CD4-positive, alpha-beta memory T cell (primary cell): ENCODE measurements at regions not wholly inside any gene's neighbourhood (a gene's known extent, or its start where the extent isn't known, plus 50 kb on each side); places are given as distances from the start of the nearest gene placed in this dataset.

Experiments used
- CTCF ChIA-PET: fragments of 350-600 bp; sonication (Branson Sonifier 250); formaldehyde crosslinking; loops from one replicate; lab custom pipeline; 2021; ENCODE audit warnings: inconsistent platforms; ENCODE audit not compliant: partially characterized antibody; lab: Charles Lee
- POLR2A ChIA-PET: fragments of 350-600 bp; sonication (Branson Sonifier 250); formaldehyde crosslinking; loops from one replicate; lab custom pipeline; 2021; ENCODE audit not compliant: partially characterized antibody; lab: Charles Lee
- DNase-seq, 5 donors: peaks; one replicate each; pipeline versions ENCODE4 v3.0.0 to v3.0.0-alpha.2; 2020 to 2022; ENCODE audit warnings: mixed read lengths in 1 of 5
- H3K27ac ChIP-seq: one replicate; pipeline ENCODE4 v1.7.0; 2013; ENCODE audit warnings: low read depth, low read length
- H3K27me3 ChIP-seq: 2 replicates; pipeline ENCODE4 v1.7.0; 2013; ENCODE audit warnings: mild to moderate bottlenecking, low read length, moderate library complexity; ENCODE audit not compliant: insufficient read depth
- H3K36me3 ChIP-seq: 2 replicates; pipeline ENCODE4 v1.7.0; 2013; ENCODE audit warnings: mild to moderate bottlenecking, low read length, moderate library complexity; ENCODE audit not compliant: insufficient read depth
- H3K4me1 ChIP-seq: 2 replicates; pipeline ENCODE4 v1.7.0; 2013; ENCODE audit warnings: mild to moderate bottlenecking, low read length, moderate library complexity; ENCODE audit not compliant: insufficient read depth
- H3K4me3 ChIP-seq, 2 donors: one replicate each; pipeline ENCODE4 v1.7.0; 2013; ENCODE audit warnings: low read length in 2 of 2, mild to moderate bottlenecking in 1 of 2
- H3K9me3 ChIP-seq, 2 donors: one replicate each; pipeline ENCODE4 v1.7.0; 2013; ENCODE audit warnings: low read length in 2 of 2, control low read depth in 1 of 2; ENCODE audit not compliant: control insufficient read depth in 1 of 2
- H3K27ac Mint-ChIP-seq, 7 donors: one replicate each; pipeline ENCODE4 v1.8.0; 2020 to 2021; ENCODE audit warnings: mixed read lengths in 7 of 7, mild to moderate bottlenecking in 6 of 7, inconsistent platforms in 3 of 7, moderate library complexity in 3 of 7
- H3K27me3 Mint-ChIP-seq, 2 donors: one replicate each; pipeline ENCODE4 v1.8.0; 2020 to 2021; ENCODE audit warnings: mixed read lengths in 2 of 2
- H3K36me3 Mint-ChIP-seq, 2 donors: one replicate each; pipeline ENCODE4 v1.8.0; 2020 to 2021; ENCODE audit warnings: mixed read lengths in 2 of 2, inconsistent platforms in 1 of 2, mild to moderate bottlenecking in 1 of 2
- H3K4me1 Mint-ChIP-seq, 4 donors: one replicate each; pipeline ENCODE4 v1.8.0; 2020 to 2021; ENCODE audit warnings: mixed read lengths in 4 of 4, mild to moderate bottlenecking in 1 of 4
- H3K4me3 Mint-ChIP-seq, 8 donors: one replicate each; pipeline ENCODE4 v1.8.0; 2020 to 2021; ENCODE audit warnings: mixed read lengths in 8 of 8, mild to moderate bottlenecking in 7 of 8, moderate library complexity in 6 of 8, inconsistent platforms in 3 of 8
- H3K9me3 Mint-ChIP-seq, 8 donors: one replicate each; pipeline ENCODE4 v1.8.0; 2020 to 2021; ENCODE audit warnings: mixed read lengths in 8 of 8, mild to moderate bottlenecking in 5 of 8, inconsistent platforms in 3 of 8, moderate library complexity in 1 of 8
- intact Hi-C: fragments of 100-400 bp; cut with micrococcal nuclease; formaldehyde crosslinking; loops from one replicate; pipeline ENCODE4 v1.15.1; 2023

GRCh38 chr14:43232261-43232660 lies 1274.8 kb downstream of the FSCB start:
- Histone ChIP-seq H3K27ac (no peak overlapping the region), H3K27me3 (no peaks in the 10 kb centered on the region), H3K36me3 (no peaks in the 10 kb centered on the region), H3K4me3 (no peak overlapping the region), H3K9me3 (peaks cover 0 to 9% of the 10 kb centered on the region in 2 donors), H3K4me1 (no peaks in the 10 kb centered on the region)
- peaks cover 2 to 24% (median 6%) of the 10 kb centered on the region in 8 donors for H3K9me3 Mint-ChIP-seq
- H3K4me1 Mint-ChIP-seq = no peaks in the 10 kb centered on the region
- H3K4me3 Mint-ChIP-seq = no peak overlapping the region
- no peak for DNase-seq
- H3K27ac Mint-ChIP-seq = no peak overlapping the region
- POLR2A ChIA-PET = no interaction called here
- H3K36me3 Mint-ChIP-seq = no peaks in the 10 kb centered on the region
- intact Hi-C loops = no loop called here
- CTCF ChIA-PET = no interaction called here
- H3K27me3 Mint-ChIP-seq = no peaks in the 10 kb centered on the region

GRCh38 chr14:43215524-43215923 lies 1291.6 kb downstream of the FSCB start:
- DNase-seq = no peak
- peaks cover 0 to 12% (median 5%) of the 10 kb centered on the region in 8 donors for H3K9me3 Mint-ChIP-seq
- H3K27me3 Mint-ChIP-seq = no peaks in the 10 kb centered on the region
- Histone ChIP-seq H3K27ac (no peak overlapping the region), H3K4me3 (no peak overlapping the region), H3K4me1 (no peaks in the 10 kb centered on the region), H3K9me3 (no peaks in the 10 kb centered on the region), H3K27me3 (no peaks in the 10 kb centered on the region), H3K36me3 (no peaks in the 10 kb centered on the region)
- H3K36me3 Mint-ChIP-seq = no peaks in the 10 kb centered on the region
- no peaks in the 10 kb centered on the region for H3K4me1 Mint-ChIP-seq
- ChIA-PET POLR2A (no interaction called here), CTCF (no interaction called here)
- no peak overlapping the region for H3K27ac Mint-ChIP-seq
- intact Hi-C loops = no loop called here
- no peak overlapping the region for H3K4me3 Mint-ChIP-seq

- Mint-ChIP-seq H3K36me3 (no peaks in the 10 kb centered on the region), H3K9me3 (peaks cover 0 to 12% (median 2%) of the 10 kb centered on the region in 8 donors), H3K27me3 (no peaks in the 10 kb centered on the region), H3K4me3 (peak overlapping the region in 1 of 8 donors; percentile 17), H3K4me1 (no peaks in the 10 kb centered on the region), H3K27ac (no peak overlapping the region)
- Histone ChIP-seq H3K27me3 (no peaks in the 10 kb centered on the region), H3K9me3 (no peaks in the 10 kb centered on the region), H3K4me1 (no peaks in the 10 kb centered on the region), H3K36me3 (no peaks in the 10 kb centered on the region), H3K27ac (no peak overlapping the region), H3K4me3 (no peak overlapping the region)
- POLR2A ChIA-PET = no interaction called here
- intact Hi-C loops = no loop called here
- CTCF ChIA-PET = no interaction called here
- DNase-seq = no peak
Measured at GRCh38 chr14:43207189-43207588, 1299.9 kb downstream of the FSCB start.

- H3K27me3 Mint-ChIP-seq = no peaks in the 10 kb centered on the region
- DNase-seq = no peak
- H3K9me3 Mint-ChIP-seq = peaks cover 0 to 12% (median 3%) of the 10 kb centered on the region in 8 donors
- CTCF ChIA-PET = no interaction called here
- intact Hi-C loops = no loop called here
- H3K4me1 Mint-ChIP-seq = no peaks in the 10 kb centered on the region
- H3K36me3 Mint-ChIP-seq = no peaks in the 10 kb centered on the region
- no peaks in the 10 kb centered on the region for H3K36me3 ChIP-seq
- no peak overlapping the region for H3K27ac Mint-ChIP-seq
- no peak overlapping the region for H3K4me3 Mint-ChIP-seq
- no peak overlapping the region for H3K27ac ChIP-seq
- H3K9me3 ChIP-seq = no peaks in the 10 kb centered on the region
- H3K27me3 ChIP-seq = no peaks in the 10 kb centered on the region
- H3K4me3 ChIP-seq = no peak overlapping the region
- POLR2A ChIA-PET = no interaction called here
- no peaks in the 10 kb centered on the region for H3K4me1 ChIP-seq
Measured at GRCh38 chr14:43204816-43205215, 1302.3 kb downstream of the FSCB start.

- POLR2A ChIA-PET = no interaction called here
- H3K4me3 Mint-ChIP-seq = no peak overlapping the region
- H3K27ac ChIP-seq = no peak overlapping the region
- CTCF ChIA-PET = no interaction called here
- H3K27me3 Mint-ChIP-seq = no peaks in the 10 kb centered on the region
- H3K4me3 ChIP-seq = no peak overlapping the region
- H3K4me1 ChIP-seq = no peaks in the 10 kb centered on the region
- H3K9me3 Mint-ChIP-seq = peaks cover 0 to 5% (median under 1%) of the 10 kb centered on the region in 8 donors
- no peaks in the 10 kb centered on the region for H3K36me3 ChIP-seq
- no peaks in the 10 kb centered on the region for H3K4me1 Mint-ChIP-seq
- no peak for DNase-seq
- intact Hi-C loops = no loop called here
- no peaks in the 10 kb centered on the region for H3K27me3 ChIP-seq
- H3K9me3 ChIP-seq = no peaks in the 10 kb centered on the region
- no peaks in the 10 kb centered on the region for H3K36me3 Mint-ChIP-seq
- H3K27ac Mint-ChIP-seq = no peak overlapping the region
Measured at GRCh38 chr14:43200519-43200918, 1306.6 kb downstream of the FSCB start.

GRCh38 chr14:43198465-43198864 lies 1308.6 kb downstream of the FSCB start:
- H3K27me3 Mint-ChIP-seq = no peaks in the 10 kb centered on the region
- DNase-seq = no peak
- H3K36me3 Mint-ChIP-seq = no peaks in the 10 kb centered on the region
- H3K27ac Mint-ChIP-seq = no peak overlapping the region
- Histone ChIP-seq H3K9me3 (no peaks in the 10 kb centered on the region), H3K36me3 (no peaks in the 10 kb centered on the region), H3K4me3 (no peak overlapping the region), H3K4me1 (no peaks in the 10 kb centered on the region), H3K27me3 (no peaks in the 10 kb centered on the region), H3K27ac (no peak overlapping the region)
- peaks cover 0 to 5% (median 0%) of the 10 kb centered on the region in 8 donors for H3K9me3 Mint-ChIP-seq
- intact Hi-C loops = no loop called here
- ChIA-PET POLR2A (no interaction called here), CTCF (no interaction called here)
- no peak overlapping the region for H3K4me3 Mint-ChIP-seq
- H3K4me1 Mint-ChIP-seq = no peaks in the 10 kb centered on the region

GRCh38 chr14:43184540-43184939 lies 1322.5 kb downstream of the FSCB start:
- Mint-ChIP-seq H3K27ac (no peak overlapping the region), H3K4me1 (no peaks in the 10 kb centered on the region), H3K9me3 (peaks cover 0 to 20% (median 11%) of the 10 kb centered on the region in 8 donors), H3K36me3 (no peaks in the 10 kb centered on the region), H3K27me3 (no peaks in the 10 kb centered on the region), H3K4me3 (no peak overlapping the region)
- intact Hi-C loops = no loop called here
- Histone ChIP-seq H3K4me3 (no peak overlapping the region), H3K4me1 (no peaks in the 10 kb centered on the region), H3K9me3 (no peaks in the 10 kb centered on the region), H3K36me3 (no peaks in the 10 kb centered on the region), H3K27ac (no peak overlapping the region), H3K27me3 (no peaks in the 10 kb centered on the region)
- DNase-seq = no peak
- CTCF ChIA-PET = no interaction called here
- POLR2A ChIA-PET = no interaction called here

GRCh38 chr14:43183916-43184315 lies 1323.2 kb downstream of the FSCB start:
- no peak overlapping the region for H3K4me3 ChIP-seq
- H3K9me3 Mint-ChIP-seq = peaks cover 0 to 20% (median 10%) of the 10 kb centered on the region in 8 donors
- intact Hi-C loops = no loop called here
- DNase-seq = no peak
- no peaks in the 10 kb centered on the region for H3K27me3 ChIP-seq
- H3K27ac Mint-ChIP-seq = no peak overlapping the region
- H3K4me1 ChIP-seq = no peaks in the 10 kb centered on the region
- H3K9me3 ChIP-seq = no peaks in the 10 kb centered on the region
- ChIA-PET CTCF (no interaction called here), POLR2A (no interaction called here)
- no peaks in the 10 kb centered on the region for H3K36me3 Mint-ChIP-seq
- no peaks in the 10 kb centered on the region for H3K27me3 Mint-ChIP-seq
- no peaks in the 10 kb centered on the region for H3K36me3 ChIP-seq
- no peak overlapping the region for H3K4me3 Mint-ChIP-seq
- H3K4me1 Mint-ChIP-seq = no peaks in the 10 kb centered on the region
- H3K27ac ChIP-seq = no peak overlapping the region
